ENCODE measurements at regions not wholly inside any gene's neighbourhood (a gene's known extent, or its start where the extent isn't known, plus 50 kb on each side); places are given as distances from the start of the nearest gene placed in this dataset.

GRCh38 chr12:127422935-127423566 lies 843.9 kb upstream of the TMEM132C start:
- DNase-seq (ENCODE audit: missing footprints) (no peak), ATAC-seq (no peak)
- intact Hi-C loops (cut with DNase I), result no loop called here

- intact Hi-C loops (cut with DNase I), result no loop called here
- DNase-seq (ENCODE audit: missing footprints), result no peak
- ATAC-seq, result no peak
Observed at GRCh38 chr12:127425474-127425873, 841.5 kb upstream of the TMEM132C start.

- DNase-seq (ENCODE audit: missing footprints), result no peak
- intact Hi-C loops (cut with DNase I), result no loop called here
- ATAC-seq, result no peak
Observed at GRCh38 chr12:127428420-127428819, 838.5 kb upstream of the TMEM132C start.

- no peak for DNase-seq (ENCODE audit: missing footprints)
- intact Hi-C loops (cut with DNase I), result no loop called here
- ATAC-seq, result no peak
Observed at GRCh38 chr12:127429551-127430285, 837.3 kb upstream of the TMEM132C start.

GRCh38 chr12:127430401-127430800 lies 836.6 kb upstream of the TMEM132C start:
- DNase-seq (ENCODE audit: missing footprints) (no peak), ATAC-seq (no peak)
- intact Hi-C loops (cut with DNase I), result no loop called here

- intact Hi-C loops (cut with DNase I), result no loop called here
- no peak for ATAC-seq
- DNase-seq (ENCODE audit: missing footprints), result no peak
Observed at GRCh38 chr12:127431177-127431576, 835.8 kb upstream of the TMEM132C start.

- intact Hi-C loops (cut with DNase I), result no loop called here
- ATAC-seq (no peak), DNase-seq (ENCODE audit: missing footprints) (no peak)
Observed at GRCh38 chr12:127431594-127431993, 835.4 kb upstream of the TMEM132C start.

- no peak for ATAC-seq
- intact Hi-C loops (cut with DNase I), result no loop called here
- DNase-seq (ENCODE audit: missing footprints), result no peak
Observed at GRCh38 chr12:127435439-127435838, 831.5 kb upstream of the TMEM132C start.

- DNase-seq (ENCODE audit: missing footprints), result no peak
- ATAC-seq, result no peak
- intact Hi-C loops (cut with DNase I), result no loop called here
Observed at GRCh38 chr12:127438512-127439244, 828.3 kb upstream of the TMEM132C start.

- no peak for DNase-seq (ENCODE audit: missing footprints)
- no peak for ATAC-seq
- intact Hi-C loops (cut with DNase I), result no loop called here
Observed at GRCh38 chr12:127445581-127446139, 821.3 kb upstream of the TMEM132C start.

- intact Hi-C loops (cut with DNase I), result no loop called here
- DNase-seq (ENCODE audit: missing footprints) (no peak), ATAC-seq (no peak)
Observed at GRCh38 chr12:127448906-127449305, 818.1 kb upstream of the TMEM132C start.

GRCh38 chr12:127450826-127451225 lies 816.1 kb upstream of the TMEM132C start:
- intact Hi-C loops (cut with DNase I), result no loop called here
- no peak for ATAC-seq

GRCh38 chr12:127455347-127456265 lies 811.4 kb upstream of the TMEM132C start:
- intact Hi-C loops (cut with DNase I), result no loop called here
- ATAC-seq, result no peak
- no peak for DNase-seq (ENCODE audit: missing footprints)

More at GRCh38 chr12:127450826-127451225, 816.1 kb upstream of the TMEM132C start:
- DNase-seq (ENCODE audit: missing footprints), result no peak

GRCh38 chr12:127457726-127458125 lies 809.2 kb upstream of the TMEM132C start:
- no peak for DNase-seq (ENCODE audit: missing footprints)
- ATAC-seq, result no peak
- intact Hi-C loops (cut with DNase I), result no loop called here

GRCh38 chr12:127459166-127459565 lies 807.8 kb upstream of the TMEM132C start:
- no peak for DNase-seq (ENCODE audit: missing footprints)
- no peak for ATAC-seq
- intact Hi-C loops (cut with DNase I), result no loop called here

GRCh38 chr12:127459687-127460086 lies 807.3 kb upstream of the TMEM132C start:
- intact Hi-C loops (cut with DNase I), result no loop called here
- ATAC-seq, result no peak
- DNase-seq (ENCODE audit: missing footprints), result no peak

- DNase-seq (ENCODE audit: missing footprints) (no peak), ATAC-seq (no peak)
- intact Hi-C loops (cut with DNase I), result no loop called here
Observed at GRCh38 chr12:127463237-127463636, 803.7 kb upstream of the TMEM132C start.

GRCh38 chr12:127469331-127469730 lies 797.6 kb upstream of the TMEM132C start:
- ATAC-seq (no peak), DNase-seq (ENCODE audit: missing footprints) (no peak)
- intact Hi-C loops (cut with DNase I), result no loop called here

- intact Hi-C loops (cut with DNase I), result no loop called here
- DNase-seq (ENCODE audit: missing footprints) (no peak), ATAC-seq (no peak)
Observed at GRCh38 chr12:127473766-127474165, 793.2 kb upstream of the TMEM132C start.
